Parathyroid adenoma (tissue), 2 donors: ENCODE measurements at regions not wholly inside any gene's neighbourhood (a gene's known extent, or its start where the extent isn't known, plus 50 kb on each side); places are given as distances from the start of the nearest gene placed in this dataset.

Experiments
- H2AFZ ChIP-seq: fragments of 300-600 bp; sonication (generic); one replicate; pipeline ENCODE4 v1.7.0; 2017; ENCODE audit warnings: antibody characterized with exemption, mild to moderate bottlenecking
- H3K27ac ChIP-seq: fragments of 300-600 bp; sonication (generic); one replicate; pipeline ENCODE4 v1.7.0; 2017
- H3K27me3 ChIP-seq: fragments of 300-600 bp; sonication (generic); one replicate; pipeline ENCODE4 v1.7.0; 2017; ENCODE audit warnings: low read length; ENCODE audit not compliant: control insufficient read depth, insufficient read depth
- H3K36me3 ChIP-seq: fragments of 300-600 bp; sonication (generic); one replicate; pipeline ENCODE4 v1.7.0; 2017; ENCODE audit warnings: low read length; ENCODE audit not compliant: control insufficient read depth, insufficient read depth
- H3K4me1 ChIP-seq: fragments of 300-600 bp; sonication (generic); one replicate; pipeline ENCODE4 v1.7.0; 2017; ENCODE audit warnings: control low read depth
- H3K4me2 ChIP-seq: fragments of 300-600 bp; sonication (generic); one replicate; pipeline ENCODE4 v1.7.0; 2017; ENCODE audit warnings: low read length
- H3K4me3 ChIP-seq: fragments of 300-600 bp; sonication (generic); one replicate; pipeline ENCODE4 v1.7.0; 2017; ENCODE audit warnings: low read depth, low read length
- H3K79me2 ChIP-seq: fragments of 300-600 bp; sonication (generic); one replicate; pipeline ENCODE4 v1.7.0; 2017; ENCODE audit warnings: control low read depth
- H3K9ac ChIP-seq: fragments of 300-600 bp; sonication (generic); one replicate; pipeline ENCODE4 v1.7.0; 2017; ENCODE audit warnings: mild to moderate bottlenecking
- H3K9me3 ChIP-seq: fragments of 300-600 bp; sonication (generic); one replicate; pipeline ENCODE4 v1.7.0; 2017; ENCODE audit warnings: low read length; ENCODE audit not compliant: control insufficient read depth
- TF ChIP-seq, protein P1 (sequence below): fragments of 300-600 bp; sonication (generic); IDR thresholded peaks from one replicate; pipeline ENCODE4 v1.7.0; 2017; ENCODE audit warnings: antibody characterized with exemption, mild to moderate bottlenecking
- donor health status: primary hyperparathyroidism.

DNA sequence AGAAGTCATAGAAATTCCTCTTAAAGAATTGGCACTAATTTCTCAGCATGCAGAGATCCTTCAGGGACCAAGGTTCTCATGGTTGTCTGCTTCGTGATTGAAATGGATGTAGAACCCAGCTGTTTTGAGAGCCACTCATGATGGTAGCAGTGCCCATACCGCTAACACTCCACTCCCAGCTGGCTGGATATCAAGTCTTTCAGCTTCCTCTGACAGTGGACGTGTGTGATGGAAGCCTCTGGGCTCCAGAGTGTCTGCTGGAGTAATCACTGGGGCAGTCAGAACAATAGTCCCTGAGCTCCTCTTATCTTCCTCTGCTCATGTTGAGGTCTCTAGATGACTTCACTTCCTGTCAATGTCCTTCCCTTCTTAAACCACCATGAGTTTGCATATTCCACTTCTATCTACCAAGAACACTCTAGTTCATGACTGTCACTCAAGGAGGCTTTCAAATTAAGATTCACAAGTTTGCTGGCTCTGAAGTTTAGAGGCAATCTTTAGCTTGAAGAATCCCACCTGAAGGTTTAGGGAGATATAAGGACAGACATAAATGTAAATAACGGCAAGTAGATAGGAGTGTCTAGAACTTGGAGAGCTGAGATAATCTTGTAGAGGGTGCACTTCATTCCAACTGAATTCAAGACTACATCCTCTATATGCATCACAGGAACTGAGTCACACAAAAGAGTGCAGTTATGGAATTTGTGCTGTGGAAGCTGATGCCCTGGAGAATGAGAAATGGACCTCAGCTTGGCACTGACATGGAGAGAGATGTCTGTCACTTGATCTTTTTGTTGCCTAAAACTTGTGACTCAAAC, 64.5 kb upstream of the WDR1 start:
- Histone ChIP-seq H3K4me1 (no peaks in the 10 kb centered on the region), H3K9ac (no peak overlapping the region), H3K9me3 (no peaks in the 10 kb centered on the region), H3K27me3 (no peaks in the 10 kb centered on the region), H3K79me2 (no peaks in the 10 kb centered on the region), H3K36me3 (no peaks in the 10 kb centered on the region), H3K4me3 (no peak overlapping the region), H3K4me2 (no peak overlapping the region), H3K27ac (no peak overlapping the region), H2AFZ (no peak overlapping the region)
- TF ChIP-seq, protein P1, sequence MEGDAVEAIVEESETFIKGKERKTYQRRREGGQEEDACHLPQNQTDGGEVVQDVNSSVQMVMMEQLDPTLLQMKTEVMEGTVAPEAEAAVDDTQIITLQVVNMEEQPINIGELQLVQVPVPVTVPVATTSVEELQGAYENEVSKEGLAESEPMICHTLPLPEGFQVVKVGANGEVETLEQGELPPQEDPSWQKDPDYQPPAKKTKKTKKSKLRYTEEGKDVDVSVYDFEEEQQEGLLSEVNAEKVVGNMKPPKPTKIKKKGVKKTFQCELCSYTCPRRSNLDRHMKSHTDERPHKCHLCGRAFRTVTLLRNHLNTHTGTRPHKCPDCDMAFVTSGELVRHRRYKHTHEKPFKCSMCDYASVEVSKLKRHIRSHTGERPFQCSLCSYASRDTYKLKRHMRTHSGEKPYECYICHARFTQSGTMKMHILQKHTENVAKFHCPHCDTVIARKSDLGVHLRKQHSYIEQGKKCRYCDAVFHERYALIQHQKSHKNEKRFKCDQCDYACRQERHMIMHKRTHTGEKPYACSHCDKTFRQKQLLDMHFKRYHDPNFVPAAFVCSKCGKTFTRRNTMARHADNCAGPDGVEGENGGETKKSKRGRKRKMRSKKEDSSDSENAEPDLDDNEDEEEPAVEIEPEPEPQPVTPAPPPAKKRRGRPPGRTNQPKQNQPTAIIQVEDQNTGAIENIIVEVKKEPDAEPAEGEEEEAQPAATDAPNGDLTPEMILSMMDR = no peak

DNA sequence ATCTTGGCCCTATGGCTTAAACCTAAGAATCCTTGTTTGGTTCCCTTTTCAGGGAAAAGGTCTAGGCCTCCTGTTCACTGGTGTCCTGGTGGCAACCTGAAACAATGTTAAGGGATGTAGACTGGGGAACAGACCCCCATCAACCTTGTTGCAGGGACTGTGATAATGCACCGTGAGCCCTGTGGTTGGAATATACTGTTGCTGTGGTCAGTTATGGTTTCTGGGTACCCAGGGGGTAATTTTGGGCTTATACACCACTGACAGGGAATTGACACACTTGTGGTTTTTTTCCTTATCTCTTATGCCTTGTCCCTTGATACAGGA, 64.0 kb upstream of the WDR1 start:
- Histone ChIP-seq H3K27me3 (no peaks in the 10 kb centered on the region), H3K4me3 (no peak overlapping the region), H3K9ac (no peak overlapping the region), H2AFZ (no peak overlapping the region), H3K9me3 (no peaks in the 10 kb centered on the region), H3K36me3 (no peaks in the 10 kb centered on the region), H3K4me1 (no peaks in the 10 kb centered on the region), H3K27ac (no peak overlapping the region), H3K4me2 (no peak overlapping the region), H3K79me2 (no peaks in the 10 kb centered on the region)
- TF ChIP-seq, protein P1 = no peak

DNA sequence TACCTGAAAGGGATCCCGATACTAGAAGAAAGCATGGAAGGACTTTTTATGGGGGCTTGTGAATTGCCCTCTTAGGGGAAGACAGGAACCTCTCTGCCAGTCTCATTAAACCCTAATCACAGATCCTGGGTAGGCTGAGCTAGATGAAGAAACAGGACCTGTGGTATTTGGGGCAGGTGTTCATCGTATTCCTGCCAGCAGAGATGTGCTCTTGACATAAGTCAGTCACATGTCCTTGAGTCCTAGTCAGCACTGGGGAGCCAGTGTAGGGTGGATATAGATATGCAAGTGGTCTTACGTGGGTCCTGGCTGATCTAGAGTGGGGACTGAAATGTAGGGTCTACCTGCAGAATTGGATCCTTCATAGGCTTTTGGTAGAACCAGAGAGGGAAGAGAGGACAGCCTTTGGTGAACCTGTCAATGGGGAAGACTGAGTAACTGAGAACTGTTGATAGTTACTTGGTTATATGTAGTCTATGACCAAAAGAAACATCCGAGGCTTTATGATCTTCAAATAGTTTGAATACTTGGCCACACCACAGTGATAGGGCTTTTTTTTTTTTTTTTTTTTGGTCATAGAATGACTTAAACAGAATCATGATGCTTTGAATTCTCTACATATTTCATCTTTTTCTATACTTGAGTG, 63.5 kb upstream of the WDR1 start:
- no peak overlapping the region for H3K4me2 ChIP-seq
- no peak overlapping the region for H2AFZ ChIP-seq
- no peaks in the 10 kb centered on the region for H3K27me3 ChIP-seq
- no peaks in the 10 kb centered on the region for H3K79me2 ChIP-seq
- TF ChIP-seq, protein P1 = no peak
- H3K27ac ChIP-seq = no peak overlapping the region
- H3K9ac ChIP-seq = no peak overlapping the region
- H3K9me3 ChIP-seq = no peaks in the 10 kb centered on the region
- H3K4me3 ChIP-seq = no peak overlapping the region
- no peaks in the 10 kb centered on the region for H3K4me1 ChIP-seq
- H3K36me3 ChIP-seq = no peaks in the 10 kb centered on the region

DNA sequence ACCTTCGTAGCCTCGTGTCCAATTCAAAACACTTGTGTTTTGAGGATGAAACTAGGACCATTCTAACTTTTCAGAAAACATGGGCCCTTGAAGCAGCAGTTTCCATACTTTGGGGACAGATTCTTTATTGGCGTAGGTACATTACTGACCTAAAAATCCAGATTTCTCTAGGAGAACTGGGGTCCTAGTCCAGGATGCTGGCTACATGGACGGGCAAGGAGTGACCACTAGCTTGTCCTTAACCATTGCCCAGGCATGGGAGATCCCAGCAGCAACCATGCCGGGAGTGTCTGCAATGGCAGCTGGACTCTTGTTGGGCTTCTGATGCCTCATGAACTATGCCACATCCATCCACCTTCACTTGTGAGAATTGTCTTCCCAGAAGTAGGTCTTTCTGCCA, 62.2 kb upstream of the WDR1 start:
- TF ChIP-seq, protein P1 = no peak
- H2AFZ ChIP-seq = no peak overlapping the region
- H3K4me2 ChIP-seq = no peak overlapping the region
- peaks cover 9% of the 10 kb centered on the region for H3K4me1 ChIP-seq
- no peaks in the 10 kb centered on the region for H3K9me3 ChIP-seq
- H3K4me3 ChIP-seq = no peak overlapping the region
- no peaks in the 10 kb centered on the region for H3K36me3 ChIP-seq
- H3K27ac ChIP-seq = no peak overlapping the region
- H3K9ac ChIP-seq = no peak overlapping the region
- no peaks in the 10 kb centered on the region for H3K79me2 ChIP-seq
- H3K27me3 ChIP-seq = no peaks in the 10 kb centered on the region

DNA sequence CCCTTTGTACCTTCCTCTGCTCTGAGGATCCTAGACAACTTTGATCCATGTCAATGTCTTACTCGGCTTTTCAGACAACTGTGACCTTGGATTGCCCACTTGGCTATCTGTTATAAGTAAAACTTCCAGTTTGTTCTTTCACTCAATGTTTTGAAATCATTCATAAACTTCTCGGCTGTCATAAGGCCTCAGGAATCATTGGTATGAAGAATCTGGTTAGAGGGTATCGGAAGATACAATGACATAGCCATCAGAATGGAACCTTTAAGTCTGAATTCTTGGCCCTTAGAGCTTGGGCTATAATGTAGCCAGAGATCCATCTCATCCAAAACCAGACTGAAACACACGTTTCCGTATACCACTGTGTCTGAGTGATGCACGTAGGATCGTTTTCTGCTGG, 59.0 kb upstream of the WDR1 start:
- no peak overlapping the region for H3K4me3 ChIP-seq
- H3K27me3 ChIP-seq = no peaks in the 10 kb centered on the region
- no peak overlapping the region for H3K9ac ChIP-seq
- no peaks in the 10 kb centered on the region for H3K79me2 ChIP-seq
- no peak overlapping the region for H3K27ac ChIP-seq
- TF ChIP-seq, protein P1 = no peak
- H3K4me2 ChIP-seq = no peak overlapping the region
- H3K9me3 ChIP-seq = no peaks in the 10 kb centered on the region
- H3K36me3 ChIP-seq = no peaks in the 10 kb centered on the region
- peaks cover 16% of the 10 kb centered on the region for H3K4me1 ChIP-seq
- no peak overlapping the region for H2AFZ ChIP-seq
